GM19395 (cell line): ENCODE measurements at regions not wholly inside any gene's neighbourhood (a gene's known extent, or its start where the extent isn't known, plus 50 kb on each side); places are given as distances from the start of the nearest gene placed in this dataset.
"Not testable (repeated sequence)": the region's sequence is repeated elsewhere in the genome, so short reads cannot be mapped to it uniquely, and the experiment has no call there.

Experiments
- ATAC-seq: cut with Tn5 transposase; IDR thresholded peaks from one replicate; pipeline ENCODE4 v1.9.1; 2021; ENCODE audit warnings: mild to moderate bottlenecking, moderate library complexity; ENCODE audit not compliant: unreplicated experiment

DNA sequence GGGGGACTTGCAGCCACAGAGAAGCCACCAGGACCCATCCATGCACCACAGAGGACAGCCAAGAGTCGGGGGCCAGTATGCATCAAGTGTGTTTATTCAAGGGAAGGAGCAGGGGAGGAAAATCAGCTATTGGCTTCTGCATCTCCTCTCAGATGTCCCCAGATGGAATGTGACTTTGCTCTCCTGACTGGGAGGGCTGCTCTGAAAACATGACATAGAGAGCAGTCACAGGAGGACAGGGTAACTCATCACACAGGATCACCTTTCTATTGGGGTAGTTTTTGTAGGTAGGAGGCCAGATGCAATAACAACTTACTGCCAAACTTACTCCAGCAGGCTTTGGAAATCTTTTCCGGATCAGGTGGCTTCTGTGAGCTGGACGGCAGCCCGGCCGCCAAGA lies 121.0 kb upstream of the OPCML start:
- ATAC-seq = no peak

DNA sequence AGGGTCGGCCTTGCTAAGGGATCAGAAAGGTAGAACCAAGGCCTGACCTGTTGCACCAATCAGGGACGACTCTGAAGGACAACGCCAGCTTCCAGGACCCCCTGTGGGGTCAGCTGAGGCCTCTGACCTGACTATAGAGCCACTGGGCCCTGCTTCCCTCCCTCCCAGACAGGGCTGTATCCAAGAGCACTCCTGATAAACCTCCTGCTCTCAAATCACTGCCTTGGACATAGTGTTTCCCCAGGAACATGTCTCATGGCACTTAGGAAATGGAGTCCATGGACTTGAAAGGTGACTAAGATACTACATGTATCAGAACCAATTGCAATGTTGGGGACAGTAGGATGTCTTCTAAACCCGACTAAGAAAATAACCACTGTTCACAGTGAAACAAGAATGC lies 117.8 kb upstream of the OPCML start:
- ATAC-seq = no peak

DNA sequence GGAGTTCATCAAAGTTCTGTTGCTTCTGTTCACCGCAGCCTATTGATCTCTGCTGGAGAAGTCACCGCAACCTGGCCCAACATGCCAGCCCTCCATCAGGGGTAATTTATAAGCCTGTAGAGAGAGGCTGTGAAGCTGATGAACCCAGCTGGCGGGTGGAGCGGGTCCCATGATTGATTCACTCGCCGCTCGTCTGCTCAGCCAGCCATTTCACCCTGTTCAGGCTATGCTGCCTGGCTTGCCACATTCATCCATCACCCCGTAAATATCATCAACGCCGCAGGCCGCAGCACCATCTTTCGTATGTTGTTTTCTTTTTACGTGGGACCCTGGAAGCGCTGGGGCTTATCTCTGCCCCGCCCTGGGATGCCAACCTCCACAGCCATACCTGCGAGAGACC lies 116.7 kb upstream of the OPCML start:
- ATAC-seq = no peak

DNA sequence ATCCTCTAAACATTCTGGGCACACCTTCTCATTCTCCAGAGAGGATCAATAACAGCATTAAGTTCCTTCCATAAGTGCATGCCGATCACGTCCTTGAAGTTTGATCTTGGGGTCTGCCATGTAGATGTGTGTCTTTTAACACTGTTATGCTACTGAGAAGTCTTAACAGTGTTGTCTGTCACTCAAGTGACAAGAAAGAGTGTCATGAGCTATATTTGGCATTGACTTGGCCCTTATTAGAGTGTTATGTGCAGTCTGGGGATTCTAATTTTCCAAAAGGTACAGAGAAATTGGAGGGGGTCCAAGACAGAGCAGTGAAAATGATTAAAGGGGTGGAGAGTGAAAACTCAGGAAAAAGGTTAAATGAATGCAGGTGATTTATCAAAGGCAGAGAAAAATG lies 107.1 kb upstream of the OPCML start:
- no peak for ATAC-seq

DNA sequence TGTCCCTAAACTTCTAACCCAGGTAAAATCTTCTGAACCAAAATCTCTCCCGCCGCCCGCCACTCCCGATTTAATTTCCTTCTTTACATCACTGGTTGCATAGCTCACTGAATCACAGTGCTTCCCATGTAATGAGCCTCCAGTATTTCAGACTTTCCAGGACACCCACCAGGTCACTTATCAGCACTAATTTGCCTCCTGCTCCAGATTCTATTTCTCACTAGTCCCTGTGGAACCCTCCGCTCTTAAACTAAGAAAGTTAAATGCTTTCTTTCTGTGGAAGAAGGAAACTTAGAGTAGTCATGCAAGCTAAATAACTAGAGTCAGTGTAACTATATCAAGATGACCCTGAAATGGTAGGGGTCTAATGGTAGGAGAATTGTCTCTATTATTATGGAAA lies 106.6 kb upstream of the OPCML start:
- ATAC-seq = no peak

DNA sequence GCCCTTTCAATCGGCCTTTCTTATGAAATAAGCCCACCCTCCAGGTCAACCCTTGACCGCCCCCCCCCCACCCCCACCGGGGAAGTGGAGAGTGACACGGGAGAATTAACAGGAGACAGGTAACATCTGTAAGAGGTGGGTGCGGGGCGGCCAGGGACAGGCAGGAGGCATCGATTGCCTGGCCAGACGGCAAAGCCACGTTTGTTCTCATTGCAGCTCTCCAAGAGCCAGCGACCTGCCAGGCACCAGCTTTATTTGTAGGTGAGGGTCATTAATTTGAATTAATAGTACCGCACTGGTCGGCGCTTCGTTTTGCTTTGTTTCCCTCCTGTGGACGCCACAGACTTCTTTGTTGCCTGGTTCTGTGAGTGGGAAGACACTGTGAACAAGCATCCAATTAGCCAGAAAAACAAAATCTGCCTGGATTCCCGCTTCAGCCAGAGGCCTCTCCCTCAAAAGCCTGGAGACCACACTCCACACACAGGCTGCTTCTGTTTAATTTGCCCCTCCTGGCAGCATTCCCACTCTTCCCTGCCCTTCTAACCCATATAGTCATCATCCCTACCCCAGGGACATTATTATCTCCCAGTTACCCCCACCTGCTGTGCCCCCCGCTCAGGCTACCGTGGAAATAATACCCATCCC lies 104.5 kb upstream of the OPCML start:
- no peak for ATAC-seq

DNA sequence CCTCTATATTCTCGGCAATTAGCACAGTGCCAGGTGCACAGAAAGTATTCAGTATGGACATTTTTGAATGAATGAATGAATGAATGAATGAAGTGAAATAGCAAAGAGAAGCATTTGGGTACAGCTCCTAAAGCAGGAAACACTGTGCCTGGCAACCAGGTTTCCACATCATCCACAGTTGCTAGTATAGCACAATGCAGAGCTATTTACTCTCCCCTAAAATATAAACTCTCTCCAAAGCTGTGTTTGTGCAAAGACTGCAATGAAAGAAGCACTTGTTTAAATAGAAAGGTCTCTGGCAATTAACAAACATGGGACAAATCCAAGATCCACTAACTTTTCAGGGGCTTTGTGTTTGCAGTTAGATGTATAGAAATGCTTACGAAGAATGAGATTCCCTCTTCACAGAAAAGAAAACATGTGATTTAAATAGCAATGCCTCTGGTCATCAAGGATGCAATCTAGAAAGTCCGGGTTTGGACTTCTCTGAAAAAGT lies 103.0 kb upstream of the OPCML start:
- no peak for ATAC-seq

DNA sequence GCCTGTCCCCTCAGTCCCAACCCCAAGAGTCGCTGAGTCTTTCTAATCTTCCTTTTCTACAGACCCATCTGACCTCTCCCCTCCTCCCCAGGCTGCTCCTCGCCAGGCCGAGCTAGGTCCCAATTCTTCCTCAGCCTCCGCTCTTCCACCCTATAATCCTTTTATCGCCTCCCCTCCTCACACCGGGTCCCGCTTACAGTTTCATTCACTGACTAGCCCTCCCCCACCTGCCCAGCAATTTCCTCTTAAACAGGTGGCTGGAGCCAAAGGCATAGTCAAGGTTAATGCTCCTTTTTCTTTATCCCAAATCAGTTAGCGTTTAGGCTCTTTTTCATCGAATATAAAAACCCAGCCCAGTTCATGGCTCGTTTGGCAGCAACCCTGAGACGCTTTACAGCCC lies 96.1 kb upstream of the OPCML start:
- ATAC-seq = not testable (repeated sequence)

DNA sequence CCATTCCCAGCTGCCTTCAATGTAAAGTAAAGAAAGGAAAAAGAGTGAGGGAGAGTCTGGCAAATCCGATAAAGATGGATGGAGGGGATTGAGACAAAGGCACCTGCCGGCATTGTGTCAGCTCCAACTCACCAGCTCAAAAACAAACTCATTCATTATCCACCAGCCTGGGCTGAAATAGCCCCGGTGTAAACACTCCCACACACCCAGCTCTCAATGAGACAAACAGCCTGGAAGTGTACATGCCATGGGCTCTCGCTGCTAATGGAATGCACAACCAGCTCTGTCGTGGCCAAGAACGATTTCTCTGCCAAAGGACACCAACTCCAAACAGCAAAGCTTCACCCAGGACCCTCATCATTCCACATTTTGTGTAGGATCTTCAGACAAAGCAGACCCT lies 89.3 kb upstream of the OPCML start:
- no peak for ATAC-seq

DNA sequence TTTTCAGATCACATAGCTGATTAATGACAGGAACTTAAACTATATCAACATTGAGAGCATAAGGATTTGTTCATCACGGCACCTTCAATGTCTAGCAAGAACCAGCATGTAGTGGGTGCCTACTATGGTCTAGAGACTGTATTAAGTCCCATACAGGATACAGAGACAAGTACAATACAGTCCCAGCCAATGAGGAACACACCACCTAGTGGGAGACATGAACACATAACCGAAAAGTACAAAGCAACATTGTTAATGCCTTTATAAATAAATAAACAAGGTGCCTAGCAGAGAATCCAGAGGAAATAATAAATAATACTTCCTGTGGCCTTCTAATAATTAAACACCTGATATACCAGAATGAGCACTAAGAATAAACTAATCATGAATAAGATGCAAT lies 87.7 kb upstream of the OPCML start:
- no peak for ATAC-seq

DNA sequence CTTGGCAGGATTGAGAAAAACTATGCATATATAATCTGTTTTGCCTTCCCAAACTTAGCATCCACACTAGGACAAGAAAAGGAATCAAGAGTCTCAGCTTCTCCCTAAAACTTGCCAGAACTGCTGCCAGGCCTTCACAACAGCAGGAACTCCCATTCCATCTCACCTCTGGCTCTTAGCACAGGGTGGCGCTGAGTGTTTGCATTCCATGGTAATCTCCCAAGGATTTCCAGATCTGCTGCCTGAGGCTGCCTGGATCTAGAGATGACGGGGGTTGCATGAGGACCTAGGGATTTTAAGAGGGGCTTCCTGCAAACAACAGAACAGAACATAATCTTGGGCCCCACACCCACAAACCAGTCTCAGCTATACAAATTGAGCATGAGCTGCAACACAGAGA lies 87.1 kb upstream of the OPCML start:
- no peak for ATAC-seq

DNA sequence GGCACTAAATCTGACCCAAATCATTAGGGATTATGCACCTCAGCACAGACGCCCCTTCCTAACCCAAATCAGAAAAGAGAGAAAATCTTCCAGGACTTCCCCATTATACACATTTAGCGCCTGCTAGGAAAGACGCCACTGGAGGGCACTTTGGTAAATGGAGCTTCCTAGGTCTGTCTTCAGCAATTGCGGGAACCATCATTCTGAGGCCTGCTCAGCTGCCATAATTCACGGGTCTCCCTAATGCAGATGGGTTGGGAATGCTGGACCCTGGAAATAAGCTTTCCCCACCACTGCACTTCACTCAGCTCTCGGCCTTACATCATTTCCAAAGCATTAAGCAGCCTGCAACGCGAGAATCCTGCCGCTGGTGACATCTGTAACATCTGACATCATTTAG lies 86.2 kb upstream of the OPCML start:
- ATAC-seq = no peak

DNA sequence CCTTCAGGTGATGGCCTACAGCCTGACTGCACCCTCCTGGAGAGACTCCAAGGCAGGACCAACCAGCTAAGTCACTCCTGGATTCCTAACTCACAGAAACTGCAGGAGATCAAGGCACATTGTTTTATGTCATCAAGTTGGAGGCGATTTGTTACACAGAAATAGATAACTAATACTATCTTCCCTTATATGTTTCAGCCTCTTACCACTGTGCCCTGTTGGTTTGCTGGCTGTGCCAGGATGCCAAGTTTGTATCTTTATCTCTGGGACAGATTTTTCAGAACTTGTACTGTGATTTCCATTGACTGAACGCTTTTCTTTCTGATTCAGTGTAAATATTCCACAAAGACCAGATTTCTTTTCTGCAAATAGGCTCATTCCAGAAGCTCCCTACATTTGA lies 76.2 kb upstream of the OPCML start:
- ATAC-seq = no peak

DNA sequence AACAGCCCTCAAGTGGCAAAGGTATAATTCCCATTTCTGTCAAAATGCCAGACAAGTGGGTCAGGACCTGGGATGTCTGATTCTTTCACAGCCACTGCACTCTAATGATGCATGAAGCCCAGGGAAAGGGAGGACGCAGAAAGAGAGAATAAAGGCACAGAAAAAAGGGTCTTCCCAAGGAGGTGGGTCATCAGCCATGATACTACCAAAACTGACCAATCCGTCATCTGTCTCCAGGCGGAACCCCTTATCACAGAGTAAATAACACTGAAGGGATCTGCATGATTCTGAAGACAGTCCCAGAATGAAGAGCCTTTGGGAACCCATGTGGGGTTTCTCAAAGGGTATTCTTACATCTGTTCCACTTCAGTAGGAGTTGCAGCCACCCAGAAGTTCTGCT lies 73.8 kb upstream of the OPCML start:
- ATAC-seq = no peak

DNA sequence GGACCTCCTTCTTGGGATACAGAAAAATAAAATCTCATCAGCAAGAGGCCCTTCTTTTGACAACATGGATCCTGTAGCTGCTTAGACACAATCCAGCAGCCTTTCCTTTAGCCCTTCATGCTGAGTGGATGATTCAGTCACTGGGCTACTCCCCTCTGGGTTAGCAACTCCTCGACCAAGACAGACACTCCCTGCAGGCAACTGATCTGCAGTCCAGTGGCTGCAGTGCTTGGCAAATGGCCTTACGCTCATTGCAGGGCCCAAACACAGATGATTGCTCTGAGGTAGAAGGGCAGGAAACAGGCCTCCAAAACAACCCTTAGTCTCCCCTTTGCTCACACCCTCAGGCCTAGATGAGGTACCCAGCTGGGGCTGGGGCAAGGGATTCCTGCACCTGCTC lies 73.2 kb upstream of the OPCML start:
- ATAC-seq = no peak

DNA sequence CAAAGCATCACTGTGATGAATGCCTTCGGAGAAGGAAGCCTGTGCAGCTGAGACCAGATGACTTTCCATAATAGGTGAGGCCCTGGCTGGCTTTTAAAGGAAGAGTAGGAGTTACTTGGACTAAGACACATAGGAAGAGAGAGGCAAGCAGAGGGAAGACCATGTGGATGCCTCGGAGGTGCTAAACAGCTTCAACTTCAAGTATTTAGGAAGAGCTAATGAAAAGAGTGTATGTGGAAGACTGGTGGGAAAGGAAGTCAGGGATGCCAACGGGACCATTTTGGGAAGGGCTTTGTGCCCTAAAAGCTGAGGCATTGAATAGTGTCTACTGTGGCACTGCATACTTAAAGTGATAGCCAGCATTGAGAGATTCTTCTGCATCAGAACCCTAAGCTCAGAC lies 69.3 kb upstream of the OPCML start:
- no peak for ATAC-seq

DNA sequence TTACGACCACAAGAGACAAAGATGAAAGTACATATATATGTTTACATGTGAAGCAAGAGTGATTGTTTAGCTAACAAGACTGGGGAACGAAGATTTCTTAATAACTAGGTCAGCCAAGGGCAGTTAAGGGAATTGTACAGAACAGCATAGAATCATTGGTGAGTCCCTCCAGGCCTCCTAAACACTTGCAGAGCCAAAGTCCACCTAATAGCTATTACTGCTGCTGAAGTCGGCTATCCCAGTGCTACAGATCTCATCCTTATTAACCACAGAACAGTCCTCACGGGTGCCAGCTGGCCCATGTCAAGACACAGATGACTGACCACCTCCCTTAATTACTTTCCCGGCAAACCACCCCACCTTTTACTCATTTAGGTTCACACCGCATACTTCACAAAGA lies 68.5 kb upstream of the OPCML start:
- ATAC-seq = no peak

DNA sequence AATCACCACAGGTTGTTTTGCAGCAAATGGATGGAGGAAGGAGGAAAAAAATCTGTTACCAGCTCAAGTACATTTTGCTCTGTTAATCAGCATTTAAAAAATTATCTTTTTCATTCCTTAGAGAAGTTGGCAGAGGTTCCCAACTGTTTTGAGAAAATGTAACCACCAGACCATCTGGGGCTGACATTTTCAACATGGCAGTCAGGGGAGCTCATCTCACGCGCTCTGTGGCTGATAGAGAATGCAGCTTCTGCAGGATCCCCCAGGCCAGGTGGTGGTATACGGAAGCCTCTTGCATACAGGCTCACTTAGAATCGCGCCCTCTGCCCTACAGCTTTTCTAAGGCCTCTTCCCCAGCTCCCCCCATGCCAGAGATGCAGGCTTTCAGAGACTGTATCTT lies 68.0 kb upstream of the OPCML start:
- no peak for ATAC-seq

DNA sequence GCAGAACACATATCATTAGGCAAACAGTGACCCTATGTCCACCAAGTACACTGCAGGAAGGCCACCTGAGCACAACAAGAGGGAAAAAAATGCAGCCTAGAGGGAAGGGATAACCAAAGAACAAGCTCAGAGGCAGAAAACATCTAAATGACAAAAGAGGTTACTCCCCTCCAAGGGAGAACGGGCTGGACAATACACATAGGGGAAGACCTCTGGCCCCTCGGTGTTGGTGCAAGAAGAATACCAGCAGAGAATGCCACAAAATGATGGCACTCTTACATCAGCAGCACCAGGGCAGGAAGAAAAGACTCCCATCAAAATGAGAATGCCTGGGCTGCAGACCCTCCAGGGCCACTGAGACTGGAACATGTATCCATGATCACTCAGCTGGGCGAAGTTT lies 66.6 kb upstream of the OPCML start:
- no peak for ATAC-seq

DNA sequence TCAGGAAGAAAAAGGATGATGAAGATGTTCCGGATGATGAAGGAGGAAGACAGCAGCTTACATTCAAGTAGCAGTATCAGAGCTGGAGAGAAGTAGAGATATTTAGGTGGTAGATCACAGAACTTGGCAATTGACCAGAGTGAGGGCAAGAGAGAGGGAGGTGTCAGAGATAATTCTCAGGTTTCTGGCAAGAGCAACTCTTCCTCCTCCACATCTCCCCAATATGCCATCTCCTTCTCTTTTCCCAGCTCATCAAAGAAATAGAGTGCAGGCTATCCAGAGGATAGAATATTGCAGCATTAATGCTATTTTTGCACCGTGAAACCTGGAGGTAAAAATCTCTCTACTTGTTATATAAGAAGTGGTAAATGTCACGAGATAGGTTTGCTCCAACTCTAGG lies 64.9 kb upstream of the OPCML start:
- no peak for ATAC-seq

DNA sequence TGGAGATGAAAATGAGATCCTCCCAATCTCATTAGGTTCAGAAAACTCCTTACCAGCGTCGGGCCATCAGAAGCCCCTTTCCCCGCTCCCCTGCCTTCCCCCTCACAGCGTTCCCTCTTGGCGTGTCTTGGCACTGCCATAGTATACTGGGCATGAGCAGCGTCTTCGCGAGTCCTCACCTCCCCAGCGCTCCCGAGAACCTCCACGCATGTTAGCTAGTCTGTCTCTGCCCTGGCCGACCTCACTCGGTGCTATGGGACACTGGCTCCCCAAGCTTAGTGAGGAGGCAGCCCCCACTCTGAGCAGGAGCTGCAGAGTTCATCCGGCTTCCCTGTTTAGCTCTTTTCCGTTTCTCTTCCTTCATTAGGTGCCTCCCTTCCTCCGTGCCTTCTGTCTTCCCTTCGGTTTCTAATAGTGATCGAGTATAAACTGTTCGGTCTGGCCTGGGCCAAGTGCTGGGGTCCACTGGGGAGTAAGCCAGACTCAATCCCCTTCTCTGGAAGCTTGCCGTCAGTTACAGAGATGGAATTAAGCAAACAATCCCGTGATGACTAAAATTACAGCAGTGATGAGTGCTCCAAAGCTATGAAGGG lies 63.8 kb upstream of the OPCML start:
- ATAC-seq = no peak

DNA sequence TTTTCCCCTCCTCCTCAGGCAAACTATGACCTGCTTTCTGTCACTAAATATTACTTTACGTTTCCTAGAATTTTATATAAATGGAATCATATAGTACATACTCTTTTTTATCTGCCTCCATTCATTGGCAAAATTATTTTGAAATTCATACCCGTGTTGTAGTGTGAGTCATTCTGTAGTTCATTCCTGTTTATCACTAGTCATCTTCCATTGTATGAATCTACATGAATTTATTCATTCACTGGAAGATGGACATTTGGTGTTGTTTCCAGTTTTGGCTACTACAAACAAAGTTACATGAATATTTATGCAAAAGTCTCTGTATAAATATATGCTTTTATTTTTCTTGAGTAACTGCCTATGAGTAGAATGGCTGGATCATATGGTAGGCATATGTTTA lies 60.7 kb upstream of the OPCML start:
- ATAC-seq = no peak

DNA sequence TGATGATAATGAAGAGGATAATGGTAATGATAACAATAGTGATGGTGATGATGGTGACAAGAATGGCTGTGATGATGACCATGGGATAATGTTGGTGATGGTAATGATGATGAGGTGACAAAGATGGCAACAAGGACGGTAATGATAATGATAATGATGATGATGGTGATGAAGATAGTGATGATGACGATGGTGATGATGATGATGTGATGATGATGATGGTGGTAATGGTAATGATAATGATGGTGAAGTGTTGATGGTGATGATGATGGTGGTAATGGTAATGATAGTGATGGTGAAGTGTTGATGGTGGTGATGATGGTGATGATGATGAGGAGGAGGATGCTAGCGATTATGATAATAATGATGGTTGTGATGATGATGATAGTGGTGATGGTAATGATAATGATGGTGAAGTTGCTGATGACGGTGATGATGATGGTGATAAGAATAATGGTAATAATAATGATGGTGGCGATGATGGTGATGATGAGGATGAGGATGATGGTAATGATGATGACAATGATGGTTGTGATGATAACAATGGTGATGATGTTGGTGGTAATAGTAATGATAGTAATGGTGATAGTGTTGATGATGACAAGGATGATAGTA lies 54.7 kb upstream of the OPCML start:
- ATAC-seq = no peak
